ENCODE measurements at regions not wholly inside any gene's neighbourhood (a gene's known extent, or its start where the extent isn't known, plus 50 kb on each side); places are given as distances from the start of the nearest gene placed in this dataset.

DNA sequence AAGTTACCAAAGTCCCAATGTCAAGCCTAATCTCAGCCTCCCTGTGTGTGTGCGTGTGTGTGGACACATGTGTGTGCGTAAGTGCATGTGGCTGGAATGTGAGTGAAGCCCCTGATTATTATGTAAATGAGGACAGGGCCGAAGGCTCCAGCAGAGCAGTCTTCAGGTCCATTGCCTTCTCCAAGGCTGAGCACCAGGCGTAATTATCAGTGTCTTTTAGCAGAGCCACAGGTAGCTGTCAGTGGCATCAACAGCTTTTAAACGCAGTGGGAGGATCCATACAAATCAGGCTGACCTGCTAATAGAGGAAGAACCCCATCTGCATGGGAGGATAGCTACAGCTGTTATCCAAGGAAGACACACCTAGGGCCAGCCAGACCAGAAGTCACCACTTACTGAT lies 324.3 kb upstream of the MOCS1 start:
- TF ChIP-seq, protein P1, sequence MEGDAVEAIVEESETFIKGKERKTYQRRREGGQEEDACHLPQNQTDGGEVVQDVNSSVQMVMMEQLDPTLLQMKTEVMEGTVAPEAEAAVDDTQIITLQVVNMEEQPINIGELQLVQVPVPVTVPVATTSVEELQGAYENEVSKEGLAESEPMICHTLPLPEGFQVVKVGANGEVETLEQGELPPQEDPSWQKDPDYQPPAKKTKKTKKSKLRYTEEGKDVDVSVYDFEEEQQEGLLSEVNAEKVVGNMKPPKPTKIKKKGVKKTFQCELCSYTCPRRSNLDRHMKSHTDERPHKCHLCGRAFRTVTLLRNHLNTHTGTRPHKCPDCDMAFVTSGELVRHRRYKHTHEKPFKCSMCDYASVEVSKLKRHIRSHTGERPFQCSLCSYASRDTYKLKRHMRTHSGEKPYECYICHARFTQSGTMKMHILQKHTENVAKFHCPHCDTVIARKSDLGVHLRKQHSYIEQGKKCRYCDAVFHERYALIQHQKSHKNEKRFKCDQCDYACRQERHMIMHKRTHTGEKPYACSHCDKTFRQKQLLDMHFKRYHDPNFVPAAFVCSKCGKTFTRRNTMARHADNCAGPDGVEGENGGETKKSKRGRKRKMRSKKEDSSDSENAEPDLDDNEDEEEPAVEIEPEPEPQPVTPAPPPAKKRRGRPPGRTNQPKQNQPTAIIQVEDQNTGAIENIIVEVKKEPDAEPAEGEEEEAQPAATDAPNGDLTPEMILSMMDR (IDR thresholded peaks at IDR 0.05) = no peak
- TF ChIP-seq POLR2A (IDR thresholded peaks at IDR 0.05) = no peak

All from right lobe of liver (tissue), 4 donors.